ENCODE measurements at regions not wholly inside any gene's neighbourhood (a gene's known extent, or its start where the extent isn't known, plus 50 kb on each side); places are given as distances from the start of the nearest gene placed in this dataset.
"Not testable (repeated sequence)": the region's sequence is repeated elsewhere in the genome, so short reads cannot be mapped to it uniquely, and the experiment has no call there.

GRCh38 chr9:74412236-74412979 is 84.7 kb upstream of the RORB start:
- ChIA-PET POLR2A (no interaction called here), CTCF (interaction anchor here (0.6 kb wide), 1 partner anchor 23 kb away, joined by 3 read pairs; no protein-coding TSS in a partner anchor)
- H3K4me1 Mint-ChIP-seq, result no peaks in the 10 kb centered on the region
- DNase-seq (no peak), ATAC-seq (no peak)
- no peak overlapping the region for H3K27ac Mint-ChIP-seq
- peaks cover 4% of the 10 kb centered on the region for H3K9me3 Mint-ChIP-seq (ENCODE audit: low read depth)
- H3K4me3 Mint-ChIP-seq, result no peak overlapping the region
- H3K36me3 Mint-ChIP-seq (ENCODE audit: low read depth), result no peaks in the 10 kb centered on the region
- intact Hi-C loops (cut with DNase I, micrococcal nuclease), result no loop called here
- no peaks in the 10 kb centered on the region for H3K27me3 Mint-ChIP-seq

- H3K36me3 Mint-ChIP-seq (ENCODE audit: low read depth), result no peaks in the 10 kb centered on the region
- no peak overlapping the region for H3K4me3 Mint-ChIP-seq
- H3K4me1 Mint-ChIP-seq, result no peaks in the 10 kb centered on the region
- ATAC-seq, result no peak
- no peaks in the 10 kb centered on the region for H3K27me3 Mint-ChIP-seq
- intact Hi-C loops (cut with DNase I, micrococcal nuclease), result no loop called here
- H3K9me3 Mint-ChIP-seq (ENCODE audit: low read depth), result peaks cover 4% of the 10 kb centered on the region
- ChIA-PET CTCF (no interaction called here), POLR2A (no interaction called here)
- H3K27ac Mint-ChIP-seq, result no peak overlapping the region
- DNase-seq, result no peak
Measured at GRCh38 chr9:74413876-74414275, 83.3 kb upstream of the RORB start.

- H3K4me3 Mint-ChIP-seq, result no peak overlapping the region
- intact Hi-C loops (cut with DNase I, micrococcal nuclease), result no loop called here
- no peaks in the 10 kb centered on the region for H3K4me1 Mint-ChIP-seq
- H3K27me3 Mint-ChIP-seq, result no peaks in the 10 kb centered on the region
- H3K27ac Mint-ChIP-seq, result no peak overlapping the region
- H3K36me3 Mint-ChIP-seq (ENCODE audit: low read depth), result no peaks in the 10 kb centered on the region
- peaks cover 4% of the 10 kb centered on the region for H3K9me3 Mint-ChIP-seq (ENCODE audit: low read depth)
- ChIA-PET POLR2A (no interaction called here), CTCF (no interaction called here)
- ATAC-seq (no peak), DNase-seq (no peak)
Measured at GRCh38 chr9:74414325-74414724, 82.8 kb upstream of the RORB start.

- intact Hi-C loops (cut with DNase I, micrococcal nuclease), result no loop called here
- POLR2A ChIA-PET, result interaction anchor here (0.6 kb wide), 1 partner anchor 158 kb away, joined by 4 read pairs; no protein-coding TSS in a partner anchor
Measured at GRCh38 chr9:74415995-74416394, 81.1 kb upstream of the RORB start.

GRCh38 chr9:74424488-74424887 is 72.6 kb upstream of the RORB start:
- H3K27me3 Mint-ChIP-seq, H3K4me3 Mint-ChIP-seq: not testable (repeated sequence)

More at GRCh38 chr9:74415995-74416394, 81.1 kb upstream of the RORB start:
- H3K4me1 Mint-ChIP-seq, result no peaks in the 10 kb centered on the region
- ATAC-seq, result no peak
- CTCF ChIA-PET, result no interaction called here
- H3K27me3 Mint-ChIP-seq, result no peaks in the 10 kb centered on the region
- DNase-seq, result no peak
- H3K9me3 Mint-ChIP-seq (ENCODE audit: low read depth), result peaks cover 4% of the 10 kb centered on the region
- H3K4me3 Mint-ChIP-seq, result no peak overlapping the region
- no peaks in the 10 kb centered on the region for H3K36me3 Mint-ChIP-seq (ENCODE audit: low read depth)
- H3K27ac Mint-ChIP-seq, result no peak overlapping the region

GRCh38 chr9:74431467-74431866 is 65.7 kb upstream of the RORB start:
- no peak overlapping the region for H3K4me3 Mint-ChIP-seq
- ATAC-seq, result no peak
- H3K27me3 Mint-ChIP-seq, result no peaks in the 10 kb centered on the region

More at GRCh38 chr9:74424488-74424887, 72.6 kb upstream of the RORB start:
- DNase-seq; intact Hi-C loops (cut with DNase I, micrococcal nuclease); H3K36me3 Mint-ChIP-seq (ENCODE audit: low read depth); H3K9me3 Mint-ChIP-seq (ENCODE audit: low read depth); H3K27ac Mint-ChIP-seq; POLR2A ChIA-PET; CTCF ChIA-PET; ATAC-seq; H3K4me1 Mint-ChIP-seq: not testable (repeated sequence)

GRCh38 chr9:74443036-74443750 is 53.9 kb upstream of the RORB start:
- intact Hi-C loops (cut with DNase I, micrococcal nuclease), result no loop called here
- Mint-ChIP-seq H3K27me3 (no peaks in the 10 kb centered on the region), H3K4me3 (no peak overlapping the region), H3K36me3 (ENCODE audit: low read depth) (no peaks in the 10 kb centered on the region), H3K9me3 (ENCODE audit: low read depth) (no peaks in the 10 kb centered on the region), H3K27ac (no peak overlapping the region), H3K4me1 (no peaks in the 10 kb centered on the region)
- no peak for ATAC-seq
- ChIA-PET CTCF (interaction anchor here (0.6 to 0.7 kb wide), 2 partner anchors 865 to 1231 kb away, joined by 3 read pairs; no protein-coding TSS in a partner anchor), POLR2A (no interaction called here)
- no peak for DNase-seq

More at GRCh38 chr9:74431467-74431866, 65.7 kb upstream of the RORB start:
- CTCF ChIA-PET, result no interaction called here
- POLR2A ChIA-PET, result no interaction called here
- no peak for DNase-seq
- no peaks in the 10 kb centered on the region for H3K9me3 Mint-ChIP-seq (ENCODE audit: low read depth)
- intact Hi-C loops (cut with DNase I, micrococcal nuclease), result no loop called here
- H3K4me1 Mint-ChIP-seq, result no peaks in the 10 kb centered on the region
- H3K36me3 Mint-ChIP-seq (ENCODE audit: low read depth), result no peaks in the 10 kb centered on the region
- no peak overlapping the region for H3K27ac Mint-ChIP-seq

- no peak for DNase-seq
- Mint-ChIP-seq H3K36me3 (ENCODE audit: low read depth) (no peaks in the 10 kb centered on the region), H3K9me3 (ENCODE audit: low read depth) (no peaks in the 10 kb centered on the region), H3K4me1 (no peaks in the 10 kb centered on the region), H3K27ac (no peak overlapping the region), H3K27me3 (no peaks in the 10 kb centered on the region), H3K4me3 (no peak overlapping the region)
- ChIA-PET POLR2A (no interaction called here), CTCF (no interaction called here)
- ATAC-seq, result no peak
- intact Hi-C loops (cut with DNase I, micrococcal nuclease), result no loop called here
Measured at GRCh38 chr9:74444369-74444768, 52.8 kb upstream of the RORB start.

Measured in activated CD4-positive, alpha-beta T cell treated with anti-CD3 and anti-CD28 coated beads for 36 hours (primary cell).